Ovary (tissue), 3 donors: ENCODE measurements at regions not wholly inside any gene's neighbourhood (a gene's known extent, or its start where the extent isn't known, plus 50 kb on each side); places are given as distances from the start of the nearest gene placed in this dataset.

ENCODE experiments used
- CTCF ChIP-seq, 3 donors: fragments of 450-650 bp in 2 of 3; fragments of 200-600 bp in 1 of 3; IDR thresholded peaks; one replicate each; pipeline versions ENCODE4 v1.5.1 to v1.8.0; 2016 to 2022; ENCODE audit warnings: antibody characterized with exemption in 3 of 3, mild to moderate bottlenecking in 1 of 3
- EP300 ChIP-seq: sonication (generic); formaldehyde crosslinking; IDR thresholded peaks from one replicate; pipeline ENCODE4 v1.6.1; 2017; ENCODE audit warnings: antibody characterized with exemption
- POLR2A ChIP-seq: fragments of 450-650 bp; IDR thresholded peaks from one replicate; pipeline ENCODE4 v1.6.1; 2017; ENCODE audit warnings: antibody characterized with exemption, mild to moderate bottlenecking, moderate library complexity
- donor health status: DM: no; HTN: no; CAD: no.

GRCh38 chr4:163603257-163603656 is 108.8 kb downstream of the TMA16 start:
- TF ChIP-seq CTCF (IDR thresholded peaks at IDR 0.05) (no peak), POLR2A (no peak), EP300 (no peak)
